ENCODE measurements at regions not wholly inside any gene's neighbourhood (a gene's known extent, or its start where the extent isn't known, plus 50 kb on each side); places are given as distances from the start of the nearest gene placed in this dataset.

DNA sequence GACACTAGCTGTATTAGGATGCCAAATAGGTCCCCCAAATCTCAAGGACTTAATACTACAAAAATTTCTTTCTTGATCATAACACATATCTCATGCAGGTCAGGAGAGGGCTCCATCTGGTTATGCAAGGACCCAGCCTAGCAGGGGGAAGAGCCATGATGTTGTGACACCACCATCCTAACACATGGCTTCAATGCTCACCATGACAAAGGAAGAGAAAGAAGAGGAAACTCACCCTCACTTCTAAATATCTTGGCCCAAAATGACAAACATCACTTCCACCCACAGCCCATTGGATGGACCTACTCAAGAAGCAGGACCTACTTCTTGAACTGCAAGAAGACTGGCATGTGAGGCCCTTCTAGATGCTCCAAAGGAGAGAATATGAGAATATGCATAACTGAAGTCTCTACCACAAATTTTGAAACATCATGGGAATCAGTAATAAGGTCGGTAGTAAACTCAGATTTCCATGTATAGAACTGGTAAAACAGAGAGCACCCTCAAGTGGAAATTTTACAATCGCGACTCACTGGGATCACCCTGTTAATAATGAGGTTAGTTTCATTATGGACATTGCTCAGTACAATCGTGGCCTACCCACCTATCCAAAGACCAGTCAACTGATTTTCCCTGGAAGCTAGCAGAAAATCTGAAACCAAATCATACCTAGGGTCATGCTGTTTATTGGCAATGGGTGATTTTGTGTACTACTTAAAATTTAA lies 308.2 kb downstream of the ACTL7B start:
- ATAC-seq (no peak), DNase-seq (ENCODE audit: low spot score) (no peak)
- intact Hi-C loops (cut with DNase I), result no loop called here

DNA sequence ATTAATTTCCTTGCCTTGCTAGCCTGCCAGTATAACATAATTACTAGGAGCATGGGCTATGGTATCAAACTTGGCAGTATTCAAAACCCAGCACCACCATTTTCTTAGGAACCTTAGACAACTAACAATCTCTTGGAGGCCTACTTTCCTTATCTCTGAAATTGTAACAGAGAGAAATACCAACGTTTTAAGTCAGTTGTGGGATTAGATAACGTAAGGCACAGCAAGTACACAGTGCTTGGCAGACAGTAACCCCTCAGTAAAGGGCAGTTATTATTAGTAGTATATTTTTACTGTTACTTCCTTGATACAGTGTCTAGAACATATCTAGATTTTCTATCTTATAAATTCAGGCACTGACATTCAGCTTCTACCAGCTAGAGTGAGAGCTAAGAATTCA lies 309.6 kb downstream of the ACTL7B start:
- intact Hi-C loops (cut with DNase I), result no loop called here
- ATAC-seq, result no peak
- no peak for DNase-seq (ENCODE audit: low spot score)

DNA sequence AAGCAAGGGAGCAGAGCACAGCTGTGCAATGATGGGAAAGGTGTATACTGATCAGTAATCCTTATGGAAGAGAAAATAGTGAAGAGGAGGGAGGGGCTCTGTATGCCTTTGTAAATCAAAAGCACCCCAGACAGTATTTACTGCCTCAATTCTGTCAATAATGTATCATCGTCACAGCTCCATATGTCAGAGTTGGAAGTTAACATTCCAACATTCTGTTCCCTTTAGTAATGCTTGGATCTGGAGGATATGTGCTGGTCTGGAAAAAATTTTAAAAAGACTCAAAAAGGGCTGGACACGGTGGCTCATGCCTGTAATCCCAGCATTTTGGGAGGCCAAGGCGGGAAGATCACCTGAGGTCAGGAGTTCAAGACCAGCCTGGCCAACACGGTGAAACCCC lies 310.4 kb downstream of the ACTL7B start:
- intact Hi-C loops (cut with DNase I), result no loop called here
- no peak for DNase-seq (ENCODE audit: low spot score)
- ATAC-seq, result no peak

DNA sequence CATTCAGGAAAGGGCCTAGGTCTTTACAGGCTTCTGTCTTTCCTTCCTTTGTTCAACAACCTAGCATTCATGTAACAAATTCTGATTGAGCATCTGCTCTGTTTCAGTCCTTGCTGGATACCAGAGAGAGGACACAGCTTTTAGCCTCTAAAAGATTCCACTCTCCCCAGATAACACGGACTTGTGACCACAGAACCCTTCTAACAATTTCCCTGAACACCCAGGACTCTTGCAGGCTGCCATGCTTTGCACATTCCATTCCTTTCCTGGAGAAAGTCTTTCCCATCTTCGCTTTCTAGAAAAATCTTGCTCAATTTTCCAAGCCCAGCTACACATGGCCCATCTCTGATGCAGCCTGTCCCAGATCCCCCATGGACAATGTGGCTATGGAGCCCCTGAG lies 310.9 kb downstream of the ACTL7B start:
- intact Hi-C loops (cut with DNase I), result no loop called here
- no peak for ATAC-seq
- DNase-seq (ENCODE audit: low spot score), result no peak

DNA sequence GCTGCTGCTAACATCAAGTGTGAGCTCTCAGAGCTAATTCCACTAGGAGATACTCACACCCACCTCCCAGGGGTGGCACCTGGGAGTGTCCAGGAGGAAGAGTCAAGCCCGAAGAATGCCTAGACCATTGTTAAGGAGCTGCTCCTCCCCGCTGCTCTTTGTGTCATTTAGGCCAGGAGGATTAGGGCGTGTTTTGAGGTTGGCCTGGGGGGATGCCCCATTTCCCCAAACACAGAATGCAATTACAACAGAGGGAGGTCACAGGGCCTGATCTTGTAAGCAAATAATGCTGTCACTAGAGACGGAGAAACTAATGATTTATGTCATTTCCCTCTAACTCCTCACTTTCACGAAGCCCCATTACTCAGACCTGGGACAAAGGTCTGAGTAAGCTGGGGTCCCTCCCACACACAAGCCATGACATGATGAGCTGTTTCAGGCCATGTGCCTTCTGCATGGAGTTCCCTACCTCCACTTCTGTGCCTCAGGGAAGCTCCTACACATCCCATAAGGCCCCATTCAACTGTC lies 312.5 kb downstream of the ACTL7B start:
- intact Hi-C loops (cut with DNase I), result no loop called here
- ATAC-seq, result no peak
- DNase-seq (ENCODE audit: low spot score), result no peak

DNA sequence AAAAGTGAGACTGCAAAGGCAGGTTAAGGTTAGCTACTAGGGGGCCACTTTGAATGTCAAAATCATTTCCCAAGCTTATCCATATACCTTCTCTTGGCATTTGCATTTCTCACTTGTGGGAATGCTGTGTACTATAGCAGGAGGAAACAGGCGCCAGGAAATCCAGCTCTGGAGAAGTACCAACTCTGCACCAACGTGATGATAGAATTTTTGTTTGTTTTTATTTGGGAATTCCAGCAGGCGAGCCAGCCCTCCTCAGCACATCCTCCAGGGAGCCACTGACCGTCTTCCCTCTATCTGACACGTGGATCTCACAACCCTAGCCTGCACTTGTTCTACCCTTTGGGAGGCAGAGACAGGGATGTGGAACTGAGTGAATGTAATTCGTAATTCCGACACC lies 318.0 kb downstream of the ACTL7B start:
- intact Hi-C loops (cut with DNase I), result no loop called here
- DNase-seq (ENCODE audit: low spot score) (no peak), ATAC-seq (no peak)

DNA sequence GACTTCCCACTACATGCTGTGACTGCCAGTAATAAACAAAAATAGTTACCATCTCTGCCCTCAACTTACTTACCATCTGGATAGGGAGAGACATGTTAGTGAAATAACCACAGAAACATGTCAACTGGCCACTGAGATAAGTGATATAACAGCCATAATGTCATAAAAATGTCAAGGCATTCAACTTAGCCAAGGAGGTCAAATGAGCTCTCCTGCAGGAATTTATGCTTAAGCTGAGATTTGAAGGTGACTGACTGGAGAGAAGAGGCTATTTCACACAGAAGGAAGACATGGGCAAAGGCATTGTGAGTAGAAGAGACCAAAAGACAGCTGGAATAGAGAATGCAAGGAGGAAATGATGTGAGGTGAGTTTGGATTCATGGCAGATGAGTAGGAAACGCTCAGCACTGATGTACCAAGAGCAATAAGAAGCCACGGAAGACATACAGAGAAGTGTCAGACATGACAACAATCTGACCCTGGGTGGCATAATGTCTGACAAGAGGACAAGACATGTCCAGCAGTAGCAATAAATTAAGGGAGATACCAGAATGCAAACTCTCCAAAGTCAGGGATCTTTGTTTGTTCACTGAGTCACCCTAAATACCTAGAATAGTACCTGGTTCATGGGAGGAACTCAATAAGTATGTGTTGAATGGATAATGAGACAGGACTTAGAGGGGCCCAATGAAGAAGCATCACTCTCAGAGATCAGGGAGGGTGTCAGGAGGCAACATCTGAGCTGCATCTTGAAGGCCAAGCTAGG lies 318.8 kb downstream of the ACTL7B start:
- no peak for DNase-seq (ENCODE audit: low spot score)
- no peak for ATAC-seq
- intact Hi-C loops (cut with DNase I), result no loop called here

DNA sequence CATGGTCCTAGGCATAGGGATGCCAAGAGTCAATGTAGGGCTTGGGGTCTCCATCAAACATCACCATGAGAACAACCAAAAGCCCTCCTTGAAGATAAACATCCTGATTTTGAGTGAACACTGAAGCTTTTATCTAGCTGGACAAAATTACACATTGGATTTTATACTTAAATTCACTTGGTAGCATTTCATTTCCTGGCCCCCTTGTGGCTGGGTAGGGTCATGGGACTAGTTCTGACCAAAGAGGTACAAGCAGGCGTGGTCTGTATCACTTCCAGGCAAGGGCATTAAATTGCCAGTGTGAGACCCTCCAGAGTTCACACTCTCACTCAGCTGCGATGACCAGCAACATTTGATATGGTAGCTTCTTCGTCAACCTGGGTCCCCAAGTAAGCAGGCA lies 320.3 kb downstream of the ACTL7B start:
- intact Hi-C loops (cut with DNase I), result no loop called here
- DNase-seq (ENCODE audit: low spot score) (no peak), ATAC-seq (no peak)

DNA sequence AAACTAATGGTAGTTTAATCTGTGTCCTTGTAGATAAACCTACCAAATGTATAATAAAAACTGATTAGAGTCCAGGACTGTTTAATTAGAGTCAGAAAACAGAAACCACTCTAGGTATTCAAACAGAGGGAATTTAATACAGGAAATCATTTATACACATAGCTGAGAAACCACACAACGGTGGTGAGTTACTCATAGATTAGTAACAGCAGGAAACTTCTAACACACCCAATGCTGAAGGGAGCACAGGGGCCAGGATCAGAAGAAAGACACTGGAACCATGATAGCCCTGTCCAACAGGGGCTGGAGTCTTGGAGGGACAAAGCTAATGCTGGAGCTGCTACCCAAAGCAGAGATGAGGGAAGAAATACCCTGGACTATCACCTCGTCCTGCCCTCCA lies 321.0 kb downstream of the ACTL7B start:
- intact Hi-C loops (cut with DNase I), result no loop called here
- ATAC-seq, result no peak
- no peak for DNase-seq (ENCODE audit: low spot score)

DNA sequence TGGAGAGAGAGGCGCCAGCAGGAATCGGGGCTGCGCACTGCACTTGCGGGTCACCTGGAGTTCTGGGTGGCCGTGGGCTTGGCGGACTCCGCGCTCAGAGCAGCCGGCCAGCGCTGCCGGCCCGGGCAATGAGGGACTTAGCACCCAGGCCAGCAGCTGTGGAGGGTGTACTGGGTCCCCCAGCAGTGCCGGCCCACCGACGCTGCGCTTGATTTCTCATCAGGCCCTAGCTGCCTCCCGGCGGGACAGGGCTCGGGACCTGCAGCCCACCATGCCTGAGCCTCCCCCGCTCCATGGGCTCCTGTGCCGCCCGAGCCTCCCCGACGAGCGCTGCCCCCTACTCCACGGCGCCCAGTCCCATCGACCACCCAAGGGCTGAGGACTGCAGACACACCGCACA lies 325.6 kb downstream of the ACTL7B start:
- intact Hi-C loops (cut with DNase I), result no loop called here
- no peak for ATAC-seq

DNA sequence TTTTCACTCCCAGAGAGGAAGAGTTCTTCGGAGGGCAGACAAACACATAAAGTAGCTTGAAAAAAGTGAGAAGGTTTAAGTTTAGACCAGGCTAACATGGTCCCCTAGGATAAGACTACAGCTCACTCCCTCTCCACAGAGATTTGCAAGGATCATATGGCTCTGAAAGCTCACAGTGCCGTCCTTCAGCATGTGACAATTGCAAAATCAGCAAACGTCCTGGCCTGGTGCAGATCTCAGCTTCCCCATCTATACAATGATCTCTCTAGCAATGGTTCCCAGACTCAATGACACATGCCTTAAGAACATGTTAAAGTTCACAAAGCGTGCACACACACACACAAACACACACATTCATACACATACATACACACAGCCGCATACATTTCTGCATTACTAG lies 327.6 kb downstream of the ACTL7B start:
- intact Hi-C loops (cut with DNase I), result no loop called here
- DNase-seq (ENCODE audit: low spot score) (no peak), ATAC-seq (no peak)

More for the DNA sequence above, 325.6 kb downstream of the ACTL7B start:
- DNase-seq (ENCODE audit: low spot score), result no peak

DNA sequence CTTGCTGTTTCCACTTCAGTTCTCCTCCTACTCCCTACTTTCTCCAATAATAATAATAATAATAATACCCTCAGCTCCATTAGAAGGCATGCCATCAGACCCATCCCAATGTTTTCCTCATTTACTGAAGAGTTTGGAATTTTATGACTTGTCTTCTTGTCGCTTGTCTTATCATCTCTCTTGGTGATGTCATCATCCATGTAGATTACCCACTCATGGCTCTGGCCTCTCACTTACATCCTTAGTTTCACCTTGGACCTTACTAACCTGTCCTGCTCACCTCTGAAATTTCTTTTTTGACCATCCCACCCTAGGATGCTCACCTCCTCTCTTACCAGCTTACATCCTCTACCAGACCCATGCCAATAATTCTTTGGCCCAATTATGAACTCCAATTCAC lies 329.3 kb downstream of the ACTL7B start:
- ATAC-seq, result no peak
- intact Hi-C loops (cut with DNase I), result no loop called here
- no peak for DNase-seq (ENCODE audit: low spot score)

DNA sequence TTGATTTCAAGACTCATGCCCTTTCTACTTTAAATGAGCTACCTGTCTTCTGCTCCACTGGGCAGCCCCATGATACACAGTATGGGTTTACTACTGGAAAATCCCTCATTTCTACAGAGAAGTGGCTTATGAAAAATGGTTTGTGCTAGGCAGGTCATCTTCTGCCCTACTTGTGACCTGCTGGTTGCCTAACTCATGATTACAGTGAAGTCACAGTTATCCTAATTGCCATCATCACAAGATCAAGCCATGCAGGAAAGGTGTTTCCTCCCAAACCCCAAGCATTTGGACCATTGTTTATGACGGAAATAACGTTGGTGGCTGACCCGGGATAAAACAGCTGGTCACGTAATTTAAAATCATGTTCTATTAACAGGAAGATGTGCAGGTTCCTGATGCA lies 330.6 kb downstream of the ACTL7B start:
- ATAC-seq (no peak), DNase-seq (ENCODE audit: low spot score) (no peak)
- intact Hi-C loops (cut with DNase I), result no loop called here

DNA sequence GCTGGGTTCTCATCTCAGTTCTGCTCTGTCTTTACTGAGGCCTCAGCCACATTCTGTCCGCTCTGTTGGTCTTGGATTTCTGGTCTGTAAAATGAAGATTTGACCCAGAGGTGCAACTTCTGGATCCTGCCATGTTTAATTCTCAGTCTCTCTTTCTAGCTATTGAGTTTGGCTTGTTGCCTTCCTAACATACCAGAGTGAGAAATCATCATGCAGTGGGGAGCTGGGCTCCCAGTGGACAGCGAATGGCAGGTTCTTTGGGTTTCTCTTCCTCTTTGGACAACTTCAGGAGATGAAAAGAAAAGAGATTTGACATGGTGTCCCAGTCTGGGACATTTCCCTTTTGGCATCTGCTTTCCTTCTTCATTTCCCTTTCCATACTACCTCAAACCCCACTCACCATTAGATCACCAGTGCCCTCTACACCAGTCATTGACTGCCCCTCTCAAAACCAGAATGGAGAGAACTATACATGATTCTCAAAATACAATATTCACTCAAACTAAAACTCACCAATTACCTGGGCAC lies 334.7 kb downstream of the ACTL7B start:
- intact Hi-C loops (cut with DNase I), result no loop called here

DNA sequence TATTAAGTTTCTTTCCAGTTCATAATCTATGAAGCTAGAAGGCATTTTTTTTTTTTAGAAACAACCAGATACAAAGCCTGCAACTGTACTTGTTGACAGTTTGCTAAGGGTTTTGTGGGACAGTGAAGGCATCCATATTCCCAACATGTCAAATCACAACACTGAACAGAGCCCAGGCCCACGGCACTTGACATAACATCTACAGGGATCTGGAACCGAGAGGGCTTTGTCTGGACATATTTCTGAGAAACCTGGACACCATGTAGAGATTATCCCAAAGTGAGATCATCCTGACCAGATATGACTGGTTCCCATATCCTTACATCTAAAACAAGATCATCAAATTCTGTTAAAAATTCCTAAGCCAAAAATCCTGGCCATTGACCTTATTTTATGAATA lies 336.3 kb downstream of the ACTL7B start:
- intact Hi-C loops (cut with DNase I), result no loop called here
- ATAC-seq (no peak), DNase-seq (ENCODE audit: low spot score) (no peak)

More for the DNA sequence above, 334.7 kb downstream of the ACTL7B start:
- DNase-seq (ENCODE audit: low spot score), result no peak
- no peak for ATAC-seq

DNA sequence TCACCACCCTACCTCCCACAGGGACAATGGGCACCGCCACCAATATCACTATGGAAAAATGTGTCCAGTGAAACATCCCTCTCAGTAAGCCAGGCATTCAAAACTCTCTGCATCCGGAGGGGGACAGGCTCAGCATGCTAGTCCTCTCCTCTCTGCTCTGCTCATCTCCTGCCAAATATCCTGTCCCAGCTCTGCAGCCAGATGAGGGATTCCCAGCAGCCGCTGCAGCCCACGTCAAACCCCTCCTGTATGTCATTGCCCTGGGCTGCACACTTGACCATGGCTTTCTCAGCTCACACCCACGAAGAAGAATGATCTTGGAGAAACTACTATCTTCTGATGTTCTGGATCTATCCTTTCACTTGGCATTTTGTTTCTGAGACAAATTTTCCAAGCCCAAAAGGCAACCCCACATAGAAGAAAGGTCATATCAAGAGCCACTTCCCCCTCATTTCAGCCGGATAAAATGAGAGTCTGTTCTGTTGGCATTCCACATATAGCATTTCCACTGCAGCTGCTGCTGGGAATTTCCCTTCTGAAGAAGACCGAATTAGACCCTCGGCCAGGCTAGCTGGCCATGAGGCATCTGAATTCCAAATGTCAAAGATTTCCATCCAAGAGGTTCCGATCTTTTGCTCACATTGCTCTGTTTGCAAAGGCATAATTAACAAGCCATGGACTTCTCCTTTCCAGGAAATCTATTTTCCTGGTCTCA lies 338.0 kb downstream of the ACTL7B start:
- ATAC-seq (no peak), DNase-seq (ENCODE audit: low spot score) (no peak)
- intact Hi-C loops (cut with DNase I), result no loop called here

DNA sequence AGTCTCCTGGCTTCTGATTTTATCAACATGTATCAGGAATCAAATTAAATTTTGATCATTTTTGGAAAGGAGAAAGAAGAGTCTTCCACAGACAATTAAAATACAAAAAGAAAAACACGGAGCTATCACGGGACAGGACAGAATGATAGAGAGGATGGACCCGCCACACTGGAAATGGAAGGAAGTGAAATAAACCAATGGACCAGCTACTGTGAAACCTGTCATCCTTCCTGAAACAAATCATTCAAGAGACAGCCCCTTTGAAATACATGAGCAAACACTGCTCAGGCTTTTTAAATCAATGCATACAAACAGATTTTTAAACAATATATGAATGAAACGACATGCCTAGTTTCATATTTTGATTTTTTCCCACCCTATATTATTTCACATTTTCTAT lies 339.4 kb downstream of the ACTL7B start:
- intact Hi-C loops (cut with DNase I), result no loop called here
- ATAC-seq (no peak), DNase-seq (ENCODE audit: low spot score) (no peak)

DNA sequence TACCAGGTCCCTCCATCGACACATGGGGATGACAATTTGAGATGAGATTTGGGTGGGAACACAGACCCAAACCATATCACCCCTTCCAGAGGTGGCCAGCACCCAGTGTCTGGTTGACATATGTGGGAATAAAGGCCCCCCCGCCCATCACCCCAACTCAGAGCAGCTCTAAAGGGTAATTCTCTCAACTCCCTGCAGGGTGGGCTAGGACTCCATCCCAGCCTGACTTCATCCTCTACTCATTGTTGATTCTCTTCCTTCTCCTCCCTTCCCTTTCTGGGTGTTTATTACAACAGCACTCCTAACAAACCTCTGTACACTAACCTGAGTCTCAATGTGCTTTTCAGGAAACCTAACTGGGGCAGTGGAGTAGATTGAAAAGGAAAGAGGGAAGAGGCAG lies 339.9 kb downstream of the ACTL7B start:
- ATAC-seq, result no peak
- DNase-seq (ENCODE audit: low spot score), result no peak
- intact Hi-C loops (cut with DNase I), result no loop called here

DNA sequence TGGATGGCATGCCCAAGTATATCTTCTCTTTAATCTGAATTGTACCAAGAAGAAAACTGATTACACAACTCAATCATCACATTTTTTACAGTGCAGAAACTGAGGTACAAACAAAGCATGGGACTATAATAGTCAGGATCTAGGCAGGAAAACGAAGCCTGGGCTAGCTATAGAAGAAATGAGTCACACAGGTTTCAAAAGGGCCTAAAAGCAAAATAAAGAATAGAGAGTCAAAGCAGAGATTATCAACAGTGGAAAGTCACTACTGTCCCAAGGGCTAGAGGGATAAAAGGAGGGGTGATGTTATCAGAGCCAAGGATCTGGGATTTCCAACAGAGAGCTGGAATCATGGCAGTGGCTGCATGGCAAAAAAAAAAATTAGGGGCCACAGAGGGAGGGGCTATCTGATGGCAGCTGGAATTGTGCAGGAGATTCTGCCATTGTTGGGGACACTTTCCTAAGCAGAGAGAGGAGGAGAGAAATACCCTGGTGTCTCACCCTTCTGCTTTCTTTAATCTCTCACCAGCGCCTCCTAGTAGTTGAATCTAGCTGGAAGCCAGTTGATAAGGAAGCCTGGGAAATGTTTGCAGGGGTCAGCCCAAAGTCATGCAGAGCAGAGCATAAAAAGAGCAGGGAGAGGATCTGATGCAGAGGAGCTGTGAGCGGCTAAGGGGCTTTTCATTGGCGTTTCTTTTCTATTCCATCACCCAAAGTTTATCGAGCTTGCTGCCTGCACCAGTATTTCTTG lies 343.2 kb downstream of the ACTL7B start:
- DNase-seq (ENCODE audit: low spot score), result no peak
- no peak for ATAC-seq
- intact Hi-C loops (cut with DNase I), result no loop called here
